ENCODE measurements at regions not wholly inside any gene's neighbourhood (a gene's known extent, or its start where the extent isn't known, plus 50 kb on each side); places are given as distances from the start of the nearest gene placed in this dataset.

DNA sequence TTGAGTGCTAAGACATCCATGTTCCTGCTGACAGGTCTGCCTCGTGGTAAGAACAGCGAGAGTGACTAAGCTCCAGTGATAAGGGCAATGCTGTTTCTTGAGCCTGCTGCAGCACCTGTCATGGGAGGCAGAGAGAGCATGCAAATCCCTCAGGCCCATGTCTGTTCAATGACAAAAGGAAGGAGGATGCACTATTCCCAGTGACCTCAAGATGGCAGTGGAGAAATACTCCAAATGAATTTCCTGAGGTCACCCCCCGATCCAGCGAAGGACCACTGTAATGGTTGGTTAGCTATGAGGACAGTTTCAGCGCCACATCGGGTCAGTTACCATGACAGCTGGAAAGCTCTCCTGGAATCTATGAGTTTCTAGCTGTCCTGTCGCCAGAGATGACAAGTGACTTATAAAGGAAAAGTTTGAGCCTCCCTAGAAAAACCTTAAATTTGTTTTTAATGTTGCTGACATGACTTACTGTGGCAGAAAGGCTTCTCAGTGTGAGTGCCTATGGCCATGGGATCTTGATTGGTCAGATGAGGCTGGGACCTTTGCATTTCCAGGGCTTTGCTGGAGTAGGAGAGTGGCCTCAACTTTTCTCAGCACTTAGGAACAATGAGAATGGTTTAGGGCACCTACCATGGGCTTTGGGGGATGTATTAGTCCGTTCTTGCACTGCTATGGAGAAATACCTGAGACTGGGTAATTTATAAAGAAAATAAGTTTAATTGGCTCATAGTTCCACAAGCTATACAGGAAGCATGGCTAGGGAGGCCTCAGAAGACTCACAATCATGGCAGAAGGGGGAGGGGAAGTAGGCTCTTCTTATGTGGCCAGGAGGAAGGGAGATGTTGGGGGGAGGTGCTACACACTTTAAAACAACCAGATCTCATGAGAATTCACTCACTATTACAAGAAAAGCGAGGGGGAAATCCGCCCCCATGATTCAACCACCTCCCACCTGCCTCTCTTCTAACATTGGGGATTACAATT lies 88.0 kb upstream of the TMEM260 start:
- no peaks in the 10 kb centered on the region for H3K27me3 ChIP-seq
- intact Hi-C loops (cut with DNase I), result loop anchor here (2.0 kb wide), 1 partner anchor 825 kb away; no protein-coding TSS in a partner anchor
- TF ChIP-seq, protein P1, sequence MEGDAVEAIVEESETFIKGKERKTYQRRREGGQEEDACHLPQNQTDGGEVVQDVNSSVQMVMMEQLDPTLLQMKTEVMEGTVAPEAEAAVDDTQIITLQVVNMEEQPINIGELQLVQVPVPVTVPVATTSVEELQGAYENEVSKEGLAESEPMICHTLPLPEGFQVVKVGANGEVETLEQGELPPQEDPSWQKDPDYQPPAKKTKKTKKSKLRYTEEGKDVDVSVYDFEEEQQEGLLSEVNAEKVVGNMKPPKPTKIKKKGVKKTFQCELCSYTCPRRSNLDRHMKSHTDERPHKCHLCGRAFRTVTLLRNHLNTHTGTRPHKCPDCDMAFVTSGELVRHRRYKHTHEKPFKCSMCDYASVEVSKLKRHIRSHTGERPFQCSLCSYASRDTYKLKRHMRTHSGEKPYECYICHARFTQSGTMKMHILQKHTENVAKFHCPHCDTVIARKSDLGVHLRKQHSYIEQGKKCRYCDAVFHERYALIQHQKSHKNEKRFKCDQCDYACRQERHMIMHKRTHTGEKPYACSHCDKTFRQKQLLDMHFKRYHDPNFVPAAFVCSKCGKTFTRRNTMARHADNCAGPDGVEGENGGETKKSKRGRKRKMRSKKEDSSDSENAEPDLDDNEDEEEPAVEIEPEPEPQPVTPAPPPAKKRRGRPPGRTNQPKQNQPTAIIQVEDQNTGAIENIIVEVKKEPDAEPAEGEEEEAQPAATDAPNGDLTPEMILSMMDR (IDR thresholded peaks at IDR 0.05), result peak; percentile 26 to 66 (median 57)
- H3K36me3 ChIP-seq, result no peaks in the 10 kb centered on the region
- no peaks in the 10 kb centered on the region for H3K9me3 ChIP-seq
- H3K4me3 ChIP-seq, result no peak overlapping the region
- H3K27ac ChIP-seq, result no peak overlapping the region
- no peak for DNase-seq (ENCODE audit: low spot score in 2 of 2)
- H3K4me1 ChIP-seq, result no peaks in the 10 kb centered on the region

DNA sequence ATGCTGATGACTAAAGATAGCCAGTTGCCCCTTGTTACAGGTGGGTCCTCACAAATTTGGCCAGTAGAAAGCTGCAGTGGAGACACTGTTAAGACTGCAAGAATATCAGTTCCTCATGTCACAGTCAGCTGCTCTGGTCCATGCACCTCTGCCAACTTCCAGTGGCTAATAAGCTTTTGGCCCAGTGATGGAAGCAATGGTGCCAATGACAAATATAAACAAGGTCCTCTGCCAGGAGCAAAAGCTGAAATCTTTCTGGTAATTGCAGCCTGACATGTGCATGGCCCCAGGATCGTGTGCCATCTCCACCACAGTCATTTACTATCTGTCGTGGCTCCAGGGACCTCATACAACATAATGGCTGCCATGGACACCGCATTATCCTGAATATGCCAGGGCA lies 85.4 kb upstream of the TMEM260 start:
- no peaks in the 10 kb centered on the region for H3K36me3 ChIP-seq
- H3K9me3 ChIP-seq, result no peaks in the 10 kb centered on the region
- H3K27ac ChIP-seq, result no peak overlapping the region
- H3K4me1 ChIP-seq, result no peaks in the 10 kb centered on the region
- intact Hi-C loops (cut with DNase I), result no loop called here
- no peak for DNase-seq (ENCODE audit: low spot score in 2 of 2)
- TF ChIP-seq, protein P1 (IDR thresholded peaks at IDR 0.05), result no peak
- H3K4me3 ChIP-seq, result no peak overlapping the region
- H3K27me3 ChIP-seq, result no peaks in the 10 kb centered on the region

DNA sequence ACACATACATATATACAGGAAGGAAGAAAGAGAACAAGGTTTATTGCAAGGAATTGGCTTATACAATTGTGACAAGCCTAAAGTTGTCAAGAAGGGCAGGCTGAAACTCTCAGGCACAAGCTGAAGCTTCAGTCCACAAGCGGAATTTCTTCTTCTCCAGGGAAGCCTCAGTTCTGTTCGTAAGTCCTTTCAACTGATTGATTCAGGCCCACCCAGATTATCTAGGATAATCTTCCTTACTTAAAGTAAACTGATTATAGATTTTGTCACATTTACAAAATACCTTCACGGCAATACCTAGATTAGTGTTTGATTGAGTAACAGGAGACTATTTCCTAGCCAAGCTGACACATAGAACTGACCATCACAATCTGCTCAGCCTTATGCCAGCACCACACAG lies 81.5 kb upstream of the TMEM260 start:
- DNase-seq (ENCODE audit: low spot score in 2 of 2), result no peak
- Histone ChIP-seq H3K27me3 (no peaks in the 10 kb centered on the region), H3K36me3 (no peaks in the 10 kb centered on the region), H3K27ac (no peak overlapping the region), H3K9me3 (no peaks in the 10 kb centered on the region), H3K4me3 (no peak overlapping the region), H3K4me1 (no peaks in the 10 kb centered on the region)
- TF ChIP-seq, protein P1 (IDR thresholded peaks at IDR 0.05), result no peak
- intact Hi-C loops (cut with DNase I), result no loop called here

DNA sequence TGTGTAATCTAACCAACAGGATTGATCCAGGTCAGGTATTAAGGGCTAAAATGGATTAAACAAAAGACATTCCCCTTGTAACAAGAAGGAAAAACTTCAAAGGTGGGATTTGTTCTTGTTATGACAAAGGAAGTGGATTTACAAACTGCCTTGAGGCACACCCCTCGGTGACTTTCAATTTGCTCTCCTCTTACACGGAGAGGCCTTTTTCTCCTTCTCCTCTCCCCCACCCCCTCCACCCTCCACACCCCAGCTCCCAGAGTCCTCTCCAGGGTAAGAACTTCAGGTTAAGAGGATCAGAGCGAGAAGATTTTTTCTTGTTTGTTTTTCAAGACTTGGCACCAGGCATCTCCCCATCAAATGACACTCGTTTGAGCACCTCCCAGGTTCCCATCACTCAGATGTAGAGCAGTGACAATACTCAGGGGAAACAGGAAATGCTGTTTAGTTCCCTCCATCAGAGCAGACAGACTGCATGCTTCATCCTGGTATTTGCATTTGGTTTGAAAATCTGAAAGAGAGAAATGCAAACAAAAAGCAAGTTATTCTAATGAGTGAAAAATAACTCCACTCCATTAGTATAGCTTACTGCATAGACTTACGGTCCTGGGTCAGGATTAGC lies 77.6 kb upstream of the TMEM260 start:
- no peak overlapping the region for H3K4me3 ChIP-seq
- no peak for DNase-seq (ENCODE audit: low spot score in 2 of 2)
- H3K9me3 ChIP-seq, result no peaks in the 10 kb centered on the region
- H3K27ac ChIP-seq, result no peak overlapping the region
- H3K27me3 ChIP-seq, result no peaks in the 10 kb centered on the region
- no peaks in the 10 kb centered on the region for H3K36me3 ChIP-seq
- no peaks in the 10 kb centered on the region for H3K4me1 ChIP-seq
- TF ChIP-seq, protein P1 (IDR thresholded peaks at IDR 0.05), result no peak
- intact Hi-C loops (cut with DNase I), result no loop called here

DNA sequence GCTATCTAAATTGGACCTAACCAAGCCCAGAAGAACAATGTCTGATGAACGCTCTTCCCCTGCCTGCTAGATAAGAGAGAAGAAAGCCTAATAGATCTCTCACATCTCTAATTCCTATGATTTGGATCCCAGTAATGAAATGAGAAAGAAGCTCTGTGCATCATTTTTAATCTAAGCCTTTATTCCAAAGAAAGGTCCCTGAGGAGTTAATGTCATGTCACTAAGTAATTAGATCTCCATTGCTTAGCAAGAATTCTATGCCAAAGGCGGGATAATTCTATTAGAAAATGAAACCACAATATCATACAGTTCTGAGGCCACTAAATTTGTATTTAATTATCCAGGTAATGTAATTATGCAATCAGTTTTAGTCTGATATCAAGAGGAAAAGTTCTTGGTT lies 74.2 kb upstream of the TMEM260 start:
- DNase-seq (ENCODE audit: low spot score in 2 of 2), result no peak
- Histone ChIP-seq H3K36me3 (no peaks in the 10 kb centered on the region), H3K27ac (no peak overlapping the region), H3K4me1 (no peaks in the 10 kb centered on the region), H3K9me3 (no peaks in the 10 kb centered on the region), H3K27me3 (no peaks in the 10 kb centered on the region), H3K4me3 (no peak overlapping the region)
- intact Hi-C loops (cut with DNase I), result no loop called here
- TF ChIP-seq, protein P1 (IDR thresholded peaks at IDR 0.05), result no peak
